ENCODE measurements at regions not wholly inside any gene's neighbourhood (a gene's known extent, or its start where the extent isn't known, plus 50 kb on each side); places are given as distances from the start of the nearest gene placed in this dataset.
"Not testable (repeated sequence)": the region's sequence is repeated elsewhere in the genome, so short reads cannot be mapped to it uniquely, and the experiment has no call there.

- no peaks in the 10 kb centered on the region for H3K27me3 Mint-ChIP-seq (ENCODE audit: insufficient read depth)
- Histone ChIP-seq H3K4me1 (ENCODE audit: control insufficient read depth, insufficient read depth, low read length) (no peaks in the 10 kb centered on the region), H3K36me3 (ENCODE audit: control insufficient read depth, insufficient read depth, low read length) (no peaks in the 10 kb centered on the region), H3K27ac (ENCODE audit: low read depth, low read length) (no peak overlapping the region), H3K9me3 (ENCODE audit: control insufficient read depth, low read length) (no peaks in the 10 kb centered on the region), H3K4me3 (ENCODE audit: low read length) (no peak overlapping the region), H3K9ac (ENCODE audit: extremely low read depth, low read length, poor library complexity, severe bottlenecking) (no peak overlapping the region), H3K27me3 (ENCODE audit: control insufficient read depth, insufficient read depth, low read length, poor library complexity, severe bottlenecking) (no peaks in the 10 kb centered on the region)
- H3K36me3 Mint-ChIP-seq (ENCODE audit: low read depth), result no peaks in the 10 kb centered on the region
- H3K9me3 Mint-ChIP-seq, result no peaks in the 10 kb centered on the region
- H3K4me3 Mint-ChIP-seq, result no peak overlapping the region
- 95% methylated on average over 2 of the region's 2 CpGs; no CpG with 5 or more reads in 1 of the 2 experiments for WGBS, 2 experiments (ENCODE audit: insufficient coverage in 1 of 2, insufficient read length in 1 of 2)
- DNase-seq, result no peak
- no peak for TF ChIP-seq CTCF (conservative IDR thresholded peaks at IDR 0.05)
- H3K27ac Mint-ChIP-seq, result no peak overlapping the region
- peaks cover 1% of the 10 kb centered on the region for H3K4me1 Mint-ChIP-seq
Measured at GRCh38 chr2:52264911-52265310, 1233.0 kb upstream of the NRXN1 start.

GRCh38 chr2:52264488-52264887 is 1232.6 kb upstream of the NRXN1 start:
- Histone ChIP-seq H3K36me3 (ENCODE audit: control insufficient read depth, insufficient read depth, low read length) (no peaks in the 10 kb centered on the region), H3K9me3 (ENCODE audit: control insufficient read depth, low read length) (no peaks in the 10 kb centered on the region), H3K4me3 (ENCODE audit: low read length) (no peak overlapping the region), H3K4me1 (ENCODE audit: control insufficient read depth, insufficient read depth, low read length) (no peaks in the 10 kb centered on the region), H3K9ac (ENCODE audit: extremely low read depth, low read length, poor library complexity, severe bottlenecking) (no peak overlapping the region), H3K27me3 (ENCODE audit: control insufficient read depth, insufficient read depth, low read length, poor library complexity, severe bottlenecking) (no peaks in the 10 kb centered on the region), H3K27ac (ENCODE audit: low read depth, low read length) (no peak overlapping the region)
- no peaks in the 10 kb centered on the region for H3K9me3 Mint-ChIP-seq
- H3K27me3 Mint-ChIP-seq (ENCODE audit: insufficient read depth), result no peaks in the 10 kb centered on the region
- 88 to 94% methylated on average over 3 of the region's 3 CpGs for WGBS, 2 experiments (ENCODE audit: insufficient coverage in 1 of 2, insufficient read length in 1 of 2)
- peak; percentile 34 for TF ChIP-seq CTCF (conservative IDR thresholded peaks at IDR 0.05)
- H3K36me3 Mint-ChIP-seq (ENCODE audit: low read depth), result no peaks in the 10 kb centered on the region
- H3K4me3 Mint-ChIP-seq, result no peak overlapping the region
- no peak overlapping the region for H3K27ac Mint-ChIP-seq
- DNase-seq, result no peak
- peaks cover 1% of the 10 kb centered on the region for H3K4me1 Mint-ChIP-seq

GRCh38 chr2:52260904-52261303 is 1229.0 kb upstream of the NRXN1 start:
- H3K4me3 ChIP-seq (ENCODE audit: low read length), result no peak overlapping the region
- H3K4me3 Mint-ChIP-seq, result no peak overlapping the region
- no peak for DNase-seq
- H3K36me3 ChIP-seq (ENCODE audit: control insufficient read depth, insufficient read depth, low read length), result no peaks in the 10 kb centered on the region
- H3K36me3 Mint-ChIP-seq (ENCODE audit: low read depth), result no peaks in the 10 kb centered on the region
- no peaks in the 10 kb centered on the region for H3K27me3 ChIP-seq (ENCODE audit: control insufficient read depth, insufficient read depth, low read length, poor library complexity, severe bottlenecking)
- H3K27ac ChIP-seq (ENCODE audit: low read depth, low read length), result no peak overlapping the region
- 100% methylated on average over 1 of the region's 1 CpG; no CpG with 5 or more reads in 1 of the 2 experiments for WGBS, 2 experiments (ENCODE audit: insufficient coverage in 1 of 2, insufficient read length in 1 of 2)
- H3K4me1 ChIP-seq (ENCODE audit: control insufficient read depth, insufficient read depth, low read length), result no peaks in the 10 kb centered on the region
- H3K9me3 ChIP-seq (ENCODE audit: control insufficient read depth, low read length), result no peaks in the 10 kb centered on the region
- peaks cover 8% of the 10 kb centered on the region for H3K9me3 Mint-ChIP-seq
- TF ChIP-seq CTCF (conservative IDR thresholded peaks at IDR 0.05), result no peak
- H3K27me3 Mint-ChIP-seq (ENCODE audit: insufficient read depth), result no peaks in the 10 kb centered on the region
- no peak overlapping the region for H3K9ac ChIP-seq (ENCODE audit: extremely low read depth, low read length, poor library complexity, severe bottlenecking)
- H3K27ac Mint-ChIP-seq, result peak overlapping the region; percentile 48
- H3K4me1 Mint-ChIP-seq, result peaks cover 1% of the 10 kb centered on the region

GRCh38 chr2:52258967-52259366 is 1227.0 kb upstream of the NRXN1 start:
- not testable (repeated sequence) for H3K4me3 Mint-ChIP-seq; H3K27ac ChIP-seq (ENCODE audit: low read depth, low read length); DNase-seq; H3K36me3 Mint-ChIP-seq (ENCODE audit: low read depth); H3K4me1 Mint-ChIP-seq; H3K27ac Mint-ChIP-seq; H3K9ac ChIP-seq (ENCODE audit: extremely low read depth, low read length, poor library complexity, severe bottlenecking); H3K4me1 ChIP-seq (ENCODE audit: control insufficient read depth, insufficient read depth, low read length); H3K27me3 ChIP-seq (ENCODE audit: control insufficient read depth, insufficient read depth, low read length, poor library complexity, severe bottlenecking); H3K27me3 Mint-ChIP-seq (ENCODE audit: insufficient read depth); H3K36me3 ChIP-seq (ENCODE audit: control insufficient read depth, insufficient read depth, low read length); H3K9me3 ChIP-seq (ENCODE audit: control insufficient read depth, low read length); H3K4me3 ChIP-seq (ENCODE audit: low read length)
- H3K9me3 Mint-ChIP-seq, result peaks cover 21% of the 10 kb centered on the region
- WGBS, 2 experiments (ENCODE audit: insufficient coverage in 1 of 2, insufficient read length in 1 of 2), result 92 to 95% methylated on average over 4 to 11 of the region's 11 CpGs
